Hepatocyte (in vitro differentiated cells): ENCODE measurements at regions not wholly inside any gene's neighbourhood (a gene's known extent, or its start where the extent isn't known, plus 50 kb on each side); places are given as distances from the start of the nearest gene placed in this dataset.

Experiments
- CTCF ChIP-seq: fragments of 200-600 bp; sonication (generic); IDR thresholded peaks from 2 replicates; pipeline ENCODE4 v1.5.1; 2016; ENCODE audit warnings: antibody characterized with exemption, mild to moderate bottlenecking; ENCODE audit not compliant: poor library complexity
- EZH2 ChIP-seq: fragments of 200-600 bp; sonication (generic); IDR thresholded peaks from 2 replicates; pipeline ENCODE4 v1.6.1; 2016; ENCODE audit warnings: antibody characterized with exemption, mild to moderate bottlenecking, borderline replicate concordance

GRCh38 chr5:123722451-123722850 lies 210.5 kb downstream of the CSNK1G3 start:
- TF ChIP-seq CTCF = no peak
- no peak for TF ChIP-seq EZH2
